ENCODE measurements at regions not wholly inside any gene's neighbourhood (a gene's known extent, or its start where the extent isn't known, plus 50 kb on each side); places are given as distances from the start of the nearest gene placed in this dataset.
"Not testable (repeated sequence)": the region's sequence is repeated elsewhere in the genome, so short reads cannot be mapped to it uniquely, and the experiment has no call there.

- WGBS, 2 donors, result 63% methylated on average over 1 of the region's 1 CpG
- H3K27me3 ChIP-seq, result no peaks in the 10 kb centered on the region
- no peak for TF ChIP-seq POLR2A (IDR thresholded peaks at IDR 0.05)
- no peak for TF ChIP-seq CTCF (IDR thresholded peaks at IDR 0.05)
- TF ChIP-seq EP300 (IDR thresholded peaks at IDR 0.05), result no peak
- TF ChIP-seq POLR2AphosphoS5 (IDR thresholded peaks at IDR 0.05), result no peak
- H3K27ac ChIP-seq, result no peak overlapping the region
- no peaks in the 10 kb centered on the region for H3K4me1 ChIP-seq
- no peak overlapping the region for H3K4me3 ChIP-seq
- intact Hi-C loops (cut with DNase I), result no loop called here
- DNase-seq, result no peak
- H3K36me3 ChIP-seq, result no peaks in the 10 kb centered on the region
- no peaks in the 10 kb centered on the region for H3K9me3 ChIP-seq
Observed at GRCh38 chr18:71324356-71324755, 1035.5 kb downstream of the SOCS6 start.

- 53 to 61% methylated on average over 3 of the region's 3 CpGs for WGBS, 2 donors
Observed at GRCh38 chr18:71322201-71322600, 1033.4 kb downstream of the SOCS6 start.

GRCh38 chr18:71321319-71321718 lies 1032.5 kb downstream of the SOCS6 start:
- no peak overlapping the region for H3K4me3 ChIP-seq
- no peak for DNase-seq
- no peak overlapping the region for H3K27ac ChIP-seq
- H3K36me3 ChIP-seq, result no peaks in the 10 kb centered on the region
- TF ChIP-seq CTCF (IDR thresholded peaks at IDR 0.05) (no peak), POLR2A (IDR thresholded peaks at IDR 0.05) (no peak), EP300 (IDR thresholded peaks at IDR 0.05) (no peak), POLR2AphosphoS5 (IDR thresholded peaks at IDR 0.05) (no peak)
- intact Hi-C loops (cut with DNase I), result no loop called here
- H3K4me1 ChIP-seq, result no peaks in the 10 kb centered on the region
- no peaks in the 10 kb centered on the region for H3K27me3 ChIP-seq
- H3K9me3 ChIP-seq, result no peaks in the 10 kb centered on the region
- WGBS, 2 donors, result 92 to 93% methylated on average over 3 of the region's 3 CpGs

More at GRCh38 chr18:71322201-71322600, 1033.4 kb downstream of the SOCS6 start:
- intact Hi-C loops (cut with DNase I), result no loop called here
- H3K36me3 ChIP-seq, result no peaks in the 10 kb centered on the region
- H3K9me3 ChIP-seq, result no peaks in the 10 kb centered on the region
- no peaks in the 10 kb centered on the region for H3K27me3 ChIP-seq
- no peaks in the 10 kb centered on the region for H3K4me1 ChIP-seq
- no peak for DNase-seq
- H3K27ac ChIP-seq, result no peak overlapping the region
- no peak overlapping the region for H3K4me3 ChIP-seq
- TF ChIP-seq EP300 (IDR thresholded peaks at IDR 0.05) (no peak), POLR2A (IDR thresholded peaks at IDR 0.05) (no peak), POLR2AphosphoS5 (IDR thresholded peaks at IDR 0.05) (no peak), CTCF (IDR thresholded peaks at IDR 0.05) (no peak)

GRCh38 chr18:71304856-71305255 lies 1016.0 kb downstream of the SOCS6 start:
- Histone ChIP-seq H3K4me1 (no peaks in the 10 kb centered on the region), H3K36me3 (no peaks in the 10 kb centered on the region), H3K27me3 (no peaks in the 10 kb centered on the region), H3K9me3 (peaks cover 0 to 5% (median 0%) of the 10 kb centered on the region in 4 donors), H3K27ac (no peak overlapping the region), H3K4me3 (no peak overlapping the region)
- 56 to 65% methylated on average over 2 of the region's 2 CpGs for WGBS, 2 donors
- no peak for TF ChIP-seq EP300 (IDR thresholded peaks at IDR 0.05)
- no peak for TF ChIP-seq POLR2AphosphoS5 (IDR thresholded peaks at IDR 0.05)
- TF ChIP-seq POLR2A (IDR thresholded peaks at IDR 0.05), result no peak
- no peak for TF ChIP-seq CTCF (IDR thresholded peaks at IDR 0.05)
- intact Hi-C loops (cut with DNase I), result no loop called here
- no peak for DNase-seq

- H3K9me3 ChIP-seq; H3K36me3 ChIP-seq; H3K27ac ChIP-seq; H3K4me1 ChIP-seq; intact Hi-C loops (cut with DNase I); DNase-seq; H3K27me3 ChIP-seq; H3K4me3 ChIP-seq: not testable (repeated sequence)
- 55 to 58% methylated on average over 3 of the region's 3 CpGs for WGBS, 2 donors
Observed at GRCh38 chr18:71303743-71304142, 1014.9 kb downstream of the SOCS6 start.
